Liver (tissue), 8 donors: ENCODE measurements at regions not wholly inside any gene's neighbourhood (a gene's known extent, or its start where the extent isn't known, plus 50 kb on each side); places are given as distances from the start of the nearest gene placed in this dataset.

Source experiments
- DNase-seq: peaks from one replicate; pipeline ENCODE4 v3.0.0-alpha.2; 2017; ENCODE audit warnings: low spot score
- H3K27ac ChIP-seq, 2 donors: one replicate each; pipeline ENCODE4 v1.7.0; 2013; ENCODE audit warnings: inconsistent platforms in 2 of 2, low read length in 2 of 2, control low read depth in 1 of 2, low read depth in 1 of 2, mild to moderate bottlenecking in 1 of 2
- H3K27me3 ChIP-seq, 4 donors: one replicate each; pipeline versions ENCODE4 v1.6.1 to v1.7.0; 2013; ENCODE audit warnings: low read length in 3 of 4, inconsistent platforms in 1 of 4, mild to moderate bottlenecking in 1 of 4, moderate library complexity in 1 of 4; ENCODE audit not compliant: control insufficient read depth in 4 of 4, insufficient read depth in 4 of 4
- H3K36me3 ChIP-seq, 4 donors: one replicate each; pipeline versions ENCODE4 v1.6.1 to v1.7.0; 2013; ENCODE audit warnings: low read length in 3 of 4, mild to moderate bottlenecking in 3 of 4, low read depth in 1 of 4, moderate library complexity in 1 of 4; ENCODE audit not compliant: control insufficient read depth in 4 of 4, insufficient read depth in 3 of 4
- H3K4me1 ChIP-seq, 4 donors: one replicate each; pipeline versions ENCODE4 v1.6.1 to v1.7.0; 2013; ENCODE audit warnings: low read length in 3 of 4, mild to moderate bottlenecking in 3 of 4, moderate library complexity in 1 of 4; ENCODE audit not compliant: control insufficient read depth in 4 of 4, insufficient read depth in 4 of 4
- H3K4me3 ChIP-seq, 3 donors: one replicate each; pipeline versions ENCODE4 v1.6.1 to v1.7.0; 2013; ENCODE audit warnings: low read length in 3 of 3, control low read depth in 1 of 3, low read depth in 1 of 3, mild to moderate bottlenecking in 1 of 3
- H3K9ac ChIP-seq, 2 donors: one replicate each; pipeline ENCODE4 v1.7.0; 2013; ENCODE audit warnings: low read length in 2 of 2, mild to moderate bottlenecking in 2 of 2, moderate library complexity in 2 of 2, control low read depth in 1 of 2, low read depth in 1 of 2
- H3K9me3 ChIP-seq, 4 donors: one replicate each; pipeline versions ENCODE4 v1.6.1 to v1.7.0; 2013; ENCODE audit warnings: low read length in 3 of 4; ENCODE audit not compliant: control insufficient read depth in 4 of 4
- EGR1 ChIP-seq, 2 donors: IDR thresholded peaks; 2 replicates each; pipeline ENCODE4 v1.6.1; 2016 to 2018; ENCODE audit warnings: antibody characterized with exemption in 2 of 2, low read depth in 2 of 2
- FOXA1 ChIP-seq: IDR thresholded peaks from 2 replicates; pipeline ENCODE4 v1.6.1; 2016; ENCODE audit warnings: antibody characterized with exemption
- FOXA2 ChIP-seq: IDR thresholded peaks from 2 replicates; pipeline ENCODE4 v1.6.1; 2016; ENCODE audit warnings: antibody characterized with exemption
- GABPA ChIP-seq, 2 donors: IDR thresholded peaks in 1 of 2; conservative IDR thresholded peaks in 1 of 2; 2 replicates each; pipeline ENCODE4 v1.6.1; 2016; ENCODE audit warnings: antibody characterized with exemption in 2 of 2, mild to moderate bottlenecking in 1 of 2, moderate library complexity in 1 of 2
- HNF4A ChIP-seq, 2 donors: conservative IDR thresholded peaks; 2 replicates each; pipeline ENCODE4 v1.6.1; 2016; ENCODE audit warnings: antibody characterized with exemption in 2 of 2, mild to moderate bottlenecking in 2 of 2
- NR2F2 ChIP-seq: IDR thresholded peaks from 2 replicates; pipeline ENCODE4 v1.6.1; 2016; ENCODE audit warnings: antibody characterized with exemption
- RAD21 ChIP-seq, 2 donors: IDR thresholded peaks; 2 replicates each; pipeline ENCODE4 v1.6.1; 2016; ENCODE audit warnings: antibody characterized with exemption in 2 of 2, mild to moderate bottlenecking in 2 of 2
- SP1 ChIP-seq: IDR thresholded peaks from 2 replicates; pipeline ENCODE4 v1.6.1; 2018; ENCODE audit warnings: antibody characterized with exemption, mild to moderate bottlenecking
- TAF1 ChIP-seq: conservative IDR thresholded peaks from 2 replicates; pipeline ENCODE4 v1.6.1; 2016; ENCODE audit warnings: antibody characterized with exemption, mild to moderate bottlenecking
- YY1 ChIP-seq: IDR thresholded peaks from 2 replicates; pipeline ENCODE4 v1.6.1; 2016; ENCODE audit warnings: antibody characterized with exemption, mild to moderate bottlenecking
- WGBS: extraction: QIAGEN DNeasy Blood & Tissue Kit; methylation state at CpG from one replicate; pipeline ENCODE4 v1.1.7; 2013; 5-methylcytosine and 5-hydroxymethylcytosine counted together
- TF ChIP-seq, protein P1 (sequence below): fragments of 150-350 bp; IDR thresholded peaks from 2 replicates; pipeline ENCODE4 v1.5.1; 2017; ENCODE audit warnings: improper control_type of control experiment, low read depth, low read length; ENCODE audit not compliant: missing input control
- TF ChIP-seq, protein P2 (sequence below): IDR thresholded peaks from 2 replicates; pipeline ENCODE4 v1.6.1; 2016; ENCODE audit warnings: antibody characterized with exemption, mild to moderate bottlenecking
- TF ChIP-seq, protein P3 (sequence below): IDR thresholded peaks from 2 replicates; pipeline ENCODE4 v1.6.1; 2016; ENCODE audit warnings: antibody characterized with exemption
- TF ChIP-seq, protein P4 (sequence below): IDR thresholded peaks from 2 replicates; pipeline ENCODE4 v1.6.1; 2016; ENCODE audit warnings: antibody characterized with exemption
- donor health status: healthy.
- donor health status: healthy.
- donor health status: healthy.
- donor health status: healthy.
- donor health status: healthy.

DNA sequence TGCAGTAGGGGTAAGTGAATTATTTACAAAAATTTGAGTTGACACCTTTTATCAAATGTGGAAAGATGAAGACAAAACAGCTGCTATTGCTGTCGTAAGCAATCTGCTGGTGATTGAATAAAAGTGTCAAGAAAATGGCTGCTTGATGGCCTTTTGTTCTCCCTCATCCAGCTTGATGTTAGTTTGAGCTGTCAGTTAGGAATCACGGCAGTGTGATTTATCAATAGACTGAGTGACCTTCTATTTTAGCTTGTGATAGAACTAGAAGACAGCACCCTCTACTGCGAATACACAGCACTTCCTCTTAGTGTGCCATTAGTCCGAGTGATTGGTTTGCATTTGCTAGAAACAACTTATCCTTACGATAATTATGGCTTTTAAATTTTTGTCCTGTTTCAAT lies 76.3 kb downstream of the MZT1 start:
- Histone ChIP-seq H3K4me1 (no peaks in the 10 kb centered on the region), H3K27ac (no peak overlapping the region), H3K9ac (no peak overlapping the region), H3K27me3 (peaks cover 0 to 18% (median 1%) of the 10 kb centered on the region in 4 donors), H3K9me3 (no peaks in the 10 kb centered on the region), H3K36me3 (no peaks in the 10 kb centered on the region), H3K4me3 (no peak overlapping the region)
- TF ChIP-seq TAF1 (no peak), RAD21 (IDR thresholded peaks at IDR 0.05) (peak in 1 of 2 donors; percentile 57)
- TF ChIP-seq, protein P1, sequence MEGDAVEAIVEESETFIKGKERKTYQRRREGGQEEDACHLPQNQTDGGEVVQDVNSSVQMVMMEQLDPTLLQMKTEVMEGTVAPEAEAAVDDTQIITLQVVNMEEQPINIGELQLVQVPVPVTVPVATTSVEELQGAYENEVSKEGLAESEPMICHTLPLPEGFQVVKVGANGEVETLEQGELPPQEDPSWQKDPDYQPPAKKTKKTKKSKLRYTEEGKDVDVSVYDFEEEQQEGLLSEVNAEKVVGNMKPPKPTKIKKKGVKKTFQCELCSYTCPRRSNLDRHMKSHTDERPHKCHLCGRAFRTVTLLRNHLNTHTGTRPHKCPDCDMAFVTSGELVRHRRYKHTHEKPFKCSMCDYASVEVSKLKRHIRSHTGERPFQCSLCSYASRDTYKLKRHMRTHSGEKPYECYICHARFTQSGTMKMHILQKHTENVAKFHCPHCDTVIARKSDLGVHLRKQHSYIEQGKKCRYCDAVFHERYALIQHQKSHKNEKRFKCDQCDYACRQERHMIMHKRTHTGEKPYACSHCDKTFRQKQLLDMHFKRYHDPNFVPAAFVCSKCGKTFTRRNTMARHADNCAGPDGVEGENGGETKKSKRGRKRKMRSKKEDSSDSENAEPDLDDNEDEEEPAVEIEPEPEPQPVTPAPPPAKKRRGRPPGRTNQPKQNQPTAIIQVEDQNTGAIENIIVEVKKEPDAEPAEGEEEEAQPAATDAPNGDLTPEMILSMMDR, result peak; percentile 11
- 23% methylated on average over 5 of the region's 5 CpGs for WGBS
- DNase-seq, result no peak

DNA sequence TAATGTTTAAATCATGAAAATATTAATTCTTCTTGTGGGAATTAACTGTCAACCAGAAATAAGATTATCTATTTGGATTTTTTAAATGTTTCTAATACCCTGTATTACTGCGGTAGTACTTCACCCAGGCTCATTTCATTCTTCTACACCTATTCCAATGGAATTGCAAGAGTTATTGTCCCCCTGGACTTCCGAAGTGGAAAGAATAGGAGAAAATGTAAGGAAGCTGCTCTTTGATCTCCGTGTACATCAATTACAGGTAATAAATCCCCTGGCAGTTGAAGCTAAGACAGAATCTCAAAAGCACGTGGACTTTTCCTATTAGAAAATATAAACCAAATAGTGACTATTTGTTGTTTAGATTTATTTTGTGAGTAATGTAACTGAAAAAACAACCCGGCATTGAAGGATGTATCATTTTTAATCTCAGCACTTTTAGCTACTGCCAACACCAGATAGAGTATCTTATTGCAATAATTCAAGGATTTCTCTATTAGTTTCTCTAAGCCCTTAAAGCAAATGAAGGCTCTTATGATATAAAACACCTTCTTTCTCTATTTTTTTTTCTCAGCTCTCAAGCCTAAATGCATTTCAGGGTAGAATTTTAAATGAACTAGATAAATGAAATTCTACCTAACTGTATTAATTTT lies 77.3 kb downstream of the MZT1 start:
- peaks cover 0 to 18% (median 1%) of the 10 kb centered on the region in 4 donors for H3K27me3 ChIP-seq
- 65% methylated on average over 5 of the region's 5 CpGs for WGBS
- no peak overlapping the region for H3K4me3 ChIP-seq
- H3K36me3 ChIP-seq, result no peaks in the 10 kb centered on the region
- no peak for DNase-seq
- H3K4me1 ChIP-seq, result no peaks in the 10 kb centered on the region
- TF ChIP-seq FOXA1 (no peak), HNF4A (conservative IDR thresholded peaks at IDR 0.05) (no peak), EGR1 (IDR thresholded peaks at IDR 0.05; ENCODE audit: low read depth in 2 of 2) (no peak), GABPA (IDR thresholded peaks at IDR 0.05 in 1 of 2, conservative IDR thresholded peaks at IDR 0.05 in 1 of 2) (no peak), TAF1 (no peak), FOXA2 (no peak), SP1 (no peak), RAD21 (IDR thresholded peaks at IDR 0.05) (no peak), YY1 (no peak), NR2F2 (no peak)
- TF ChIP-seq, protein P2, sequence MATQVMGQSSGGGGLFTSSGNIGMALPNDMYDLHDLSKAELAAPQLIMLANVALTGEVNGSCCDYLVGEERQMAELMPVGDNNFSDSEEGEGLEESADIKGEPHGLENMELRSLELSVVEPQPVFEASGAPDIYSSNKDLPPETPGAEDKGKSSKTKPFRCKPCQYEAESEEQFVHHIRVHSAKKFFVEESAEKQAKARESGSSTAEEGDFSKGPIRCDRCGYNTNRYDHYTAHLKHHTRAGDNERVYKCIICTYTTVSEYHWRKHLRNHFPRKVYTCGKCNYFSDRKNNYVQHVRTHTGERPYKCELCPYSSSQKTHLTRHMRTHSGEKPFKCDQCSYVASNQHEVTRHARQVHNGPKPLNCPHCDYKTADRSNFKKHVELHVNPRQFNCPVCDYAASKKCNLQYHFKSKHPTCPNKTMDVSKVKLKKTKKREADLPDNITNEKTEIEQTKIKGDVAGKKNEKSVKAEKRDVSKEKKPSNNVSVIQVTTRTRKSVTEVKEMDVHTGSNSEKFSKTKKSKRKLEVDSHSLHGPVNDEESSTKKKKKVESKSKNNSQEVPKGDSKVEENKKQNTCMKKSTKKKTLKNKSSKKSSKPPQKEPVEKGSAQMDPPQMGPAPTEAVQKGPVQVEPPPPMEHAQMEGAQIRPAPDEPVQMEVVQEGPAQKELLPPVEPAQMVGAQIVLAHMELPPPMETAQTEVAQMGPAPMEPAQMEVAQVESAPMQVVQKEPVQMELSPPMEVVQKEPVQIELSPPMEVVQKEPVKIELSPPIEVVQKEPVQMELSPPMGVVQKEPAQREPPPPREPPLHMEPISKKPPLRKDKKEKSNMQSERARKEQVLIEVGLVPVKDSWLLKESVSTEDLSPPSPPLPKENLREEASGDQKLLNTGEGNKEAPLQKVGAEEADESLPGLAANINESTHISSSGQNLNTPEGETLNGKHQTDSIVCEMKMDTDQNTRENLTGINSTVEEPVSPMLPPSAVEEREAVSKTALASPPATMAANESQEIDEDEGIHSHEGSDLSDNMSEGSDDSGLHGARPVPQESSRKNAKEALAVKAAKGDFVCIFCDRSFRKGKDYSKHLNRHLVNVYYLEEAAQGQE, result no peak
- TF ChIP-seq, protein P3, sequence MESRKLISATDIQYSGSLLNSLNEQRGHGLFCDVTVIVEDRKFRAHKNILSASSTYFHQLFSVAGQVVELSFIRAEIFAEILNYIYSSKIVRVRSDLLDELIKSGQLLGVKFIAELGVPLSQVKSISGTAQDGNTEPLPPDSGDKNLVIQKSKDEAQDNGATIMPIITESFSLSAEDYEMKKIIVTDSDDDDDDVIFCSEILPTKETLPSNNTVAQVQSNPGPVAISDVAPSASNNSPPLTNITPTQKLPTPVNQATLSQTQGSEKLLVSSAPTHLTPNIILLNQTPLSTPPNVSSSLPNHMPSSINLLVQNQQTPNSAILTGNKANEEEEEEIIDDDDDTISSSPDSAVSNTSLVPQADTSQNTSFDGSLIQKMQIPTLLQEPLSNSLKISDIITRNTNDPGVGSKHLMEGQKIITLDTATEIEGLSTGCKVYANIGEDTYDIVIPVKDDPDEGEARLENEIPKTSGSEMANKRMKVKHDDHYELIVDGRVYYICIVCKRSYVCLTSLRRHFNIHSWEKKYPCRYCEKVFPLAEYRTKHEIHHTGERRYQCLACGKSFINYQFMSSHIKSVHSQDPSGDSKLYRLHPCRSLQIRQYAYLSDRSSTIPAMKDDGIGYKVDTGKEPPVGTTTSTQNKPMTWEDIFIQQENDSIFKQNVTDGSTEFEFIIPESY, result no peak
- TF ChIP-seq, protein P4, sequence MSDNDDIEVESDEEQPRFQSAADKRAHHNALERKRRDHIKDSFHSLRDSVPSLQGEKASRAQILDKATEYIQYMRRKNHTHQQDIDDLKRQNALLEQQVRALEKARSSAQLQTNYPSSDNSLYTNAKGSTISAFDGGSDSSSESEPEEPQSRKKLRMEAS, result no peak
- no peaks in the 10 kb centered on the region for H3K9me3 ChIP-seq
- H3K9ac ChIP-seq, result no peak overlapping the region
- H3K27ac ChIP-seq, result no peak overlapping the region
